GM06990 (cell line): ENCODE measurements at regions not wholly inside any gene's neighbourhood (a gene's known extent, or its start where the extent isn't known, plus 50 kb on each side); places are given as distances from the start of the nearest gene placed in this dataset.

ENCODE experiments used
- DNase-seq: peaks from one replicate; pipeline ENCODE4 v3.0.0-alpha.2; 2011; ENCODE audit not compliant: insufficient read length; ENCODE audit errors: extremely low read depth
- H3K27me3 ChIP-seq: replicated peaks from 2 replicates; pipeline ENCODE4 v1.6.0; 2011; ENCODE audit warnings: low read length; ENCODE audit not compliant: control insufficient read depth, insufficient read depth
- H3K36me3 ChIP-seq: 2 replicates; pipeline ENCODE4 v1.5.1; 2011; ENCODE audit warnings: low read length; ENCODE audit not compliant: control insufficient read depth, insufficient read depth
- H3K4me3 ChIP-seq: replicated peaks from 2 replicates; pipeline ENCODE4 v1.5.1; 2011; ENCODE audit warnings: low read depth, mild to moderate bottlenecking, control low read depth, low read length
- TF ChIP-seq, protein P1 (sequence below): IDR thresholded peaks from 2 replicates; pipeline ENCODE4 v1.5.1; 2011; ENCODE audit warnings: low read length, control low read depth, mild to moderate bottlenecking, inconsistent platforms; ENCODE audit not compliant: insufficient read depth, poor library complexity, severe bottlenecking

DNA sequence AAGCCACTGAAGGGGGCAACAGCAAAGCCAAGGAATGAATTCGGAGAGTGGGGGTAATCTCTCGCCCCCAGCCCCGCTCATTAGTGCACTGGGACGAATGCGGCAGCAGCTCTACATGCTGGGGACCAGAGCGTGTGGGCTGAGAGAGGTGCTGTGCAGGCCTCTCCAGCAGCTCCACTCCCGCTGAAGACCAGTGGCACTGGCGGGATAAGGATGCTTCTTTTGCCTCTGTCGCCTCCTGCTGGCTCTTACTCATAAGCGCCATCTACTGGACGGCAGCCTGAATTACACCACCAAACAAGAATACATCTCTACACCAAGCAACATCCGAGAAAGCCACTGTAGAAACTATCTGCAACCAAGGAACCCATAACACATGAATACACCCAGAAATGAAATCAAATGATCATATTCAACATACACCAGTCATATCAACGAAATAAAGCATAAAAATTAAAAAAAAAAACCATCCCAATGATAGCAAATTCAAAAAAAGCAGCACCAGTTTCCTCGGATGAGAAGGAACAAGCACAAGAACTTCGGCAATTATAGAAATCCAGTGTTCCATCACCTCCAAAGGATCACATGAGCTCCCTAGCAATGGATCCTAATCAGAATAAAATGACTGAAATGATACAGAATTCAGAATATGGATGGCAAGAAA, 79.0 kb upstream of the TMEM168 start:
- TF ChIP-seq, protein P1, sequence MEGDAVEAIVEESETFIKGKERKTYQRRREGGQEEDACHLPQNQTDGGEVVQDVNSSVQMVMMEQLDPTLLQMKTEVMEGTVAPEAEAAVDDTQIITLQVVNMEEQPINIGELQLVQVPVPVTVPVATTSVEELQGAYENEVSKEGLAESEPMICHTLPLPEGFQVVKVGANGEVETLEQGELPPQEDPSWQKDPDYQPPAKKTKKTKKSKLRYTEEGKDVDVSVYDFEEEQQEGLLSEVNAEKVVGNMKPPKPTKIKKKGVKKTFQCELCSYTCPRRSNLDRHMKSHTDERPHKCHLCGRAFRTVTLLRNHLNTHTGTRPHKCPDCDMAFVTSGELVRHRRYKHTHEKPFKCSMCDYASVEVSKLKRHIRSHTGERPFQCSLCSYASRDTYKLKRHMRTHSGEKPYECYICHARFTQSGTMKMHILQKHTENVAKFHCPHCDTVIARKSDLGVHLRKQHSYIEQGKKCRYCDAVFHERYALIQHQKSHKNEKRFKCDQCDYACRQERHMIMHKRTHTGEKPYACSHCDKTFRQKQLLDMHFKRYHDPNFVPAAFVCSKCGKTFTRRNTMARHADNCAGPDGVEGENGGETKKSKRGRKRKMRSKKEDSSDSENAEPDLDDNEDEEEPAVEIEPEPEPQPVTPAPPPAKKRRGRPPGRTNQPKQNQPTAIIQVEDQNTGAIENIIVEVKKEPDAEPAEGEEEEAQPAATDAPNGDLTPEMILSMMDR: peak; percentile 90
- no peaks in the 10 kb centered on the region for H3K36me3 ChIP-seq
- H3K4me3 ChIP-seq: no peak overlapping the region
- DNase-seq: peak; percentile 30
- no peaks in the 10 kb centered on the region for H3K27me3 ChIP-seq

DNA sequence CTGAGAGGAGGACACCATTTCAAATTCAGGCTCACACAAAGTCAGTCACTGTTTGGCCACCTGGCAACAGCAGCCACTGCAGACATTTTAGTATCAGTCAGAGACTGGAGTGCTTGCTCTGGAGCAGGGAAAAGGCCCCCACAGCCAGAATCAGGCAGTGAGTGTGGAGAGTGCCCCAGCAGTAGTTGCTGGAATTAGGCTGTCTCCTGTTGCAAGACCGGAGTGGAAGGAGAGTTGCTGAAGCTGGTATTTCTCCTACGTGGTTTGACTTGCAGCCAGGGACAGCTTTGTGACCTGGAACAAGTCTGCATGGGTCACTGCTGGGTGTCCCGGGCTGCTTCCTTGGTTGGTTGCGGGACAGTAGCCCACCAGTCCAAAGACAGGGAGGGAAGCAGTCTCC, 78.4 kb upstream of the TMEM168 start:
- Histone ChIP-seq H3K27me3 (no peaks in the 10 kb centered on the region), H3K36me3 (no peaks in the 10 kb centered on the region), H3K4me3 (no peak overlapping the region)
- TF ChIP-seq, protein P1: no peak
- DNase-seq: no peak

DNA sequence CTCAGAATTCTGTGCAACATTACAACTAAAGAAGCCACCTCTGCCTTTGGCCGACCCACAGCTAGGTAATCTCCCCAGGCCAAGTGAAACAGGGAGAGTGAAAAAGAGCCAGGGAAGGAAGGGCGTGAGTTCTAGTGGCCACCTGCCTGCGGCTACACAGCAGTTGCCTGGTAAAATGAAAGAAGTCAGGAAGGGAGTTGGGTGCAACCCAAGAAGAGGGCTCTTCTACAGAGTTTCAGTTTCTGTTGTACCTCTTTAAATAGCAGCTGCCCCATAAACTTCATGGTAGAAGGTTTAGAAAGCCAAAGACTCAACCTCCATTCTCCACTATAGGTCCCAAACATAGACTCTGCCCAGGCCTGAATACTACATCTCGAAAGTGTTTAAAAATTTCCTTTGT, 76.2 kb upstream of the TMEM168 start:
- Histone ChIP-seq H3K36me3 (no peaks in the 10 kb centered on the region), H3K27me3 (no peaks in the 10 kb centered on the region), H3K4me3 (no peak overlapping the region; the same call in 1 of the 2 replicates)
- TF ChIP-seq, protein P1: no peak
- DNase-seq: peak; percentile 53

DNA sequence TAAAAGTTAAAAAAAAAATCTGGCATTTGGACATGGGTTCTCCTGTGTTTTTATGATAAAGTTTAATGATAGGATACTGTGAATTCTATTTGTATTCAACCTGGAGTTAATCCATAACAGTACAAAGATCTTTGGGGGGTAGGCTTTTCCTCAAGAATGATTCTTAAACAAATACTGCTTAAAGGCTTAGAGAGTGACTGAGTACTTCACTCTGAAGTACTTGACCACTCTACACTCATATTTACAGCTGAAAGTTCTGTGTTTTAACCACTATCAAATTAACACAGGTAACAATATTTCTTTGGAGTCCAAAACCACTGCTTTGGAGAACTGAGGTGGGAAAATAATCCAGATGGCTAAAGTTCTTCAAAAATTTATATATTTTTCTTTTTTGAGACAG, 74.2 kb upstream of the TMEM168 start:
- TF ChIP-seq, protein P1: no peak
- DNase-seq: no peak
- H3K4me3 ChIP-seq: no peak overlapping the region
- no peaks in the 10 kb centered on the region for H3K27me3 ChIP-seq
- H3K36me3 ChIP-seq: no peaks in the 10 kb centered on the region

DNA sequence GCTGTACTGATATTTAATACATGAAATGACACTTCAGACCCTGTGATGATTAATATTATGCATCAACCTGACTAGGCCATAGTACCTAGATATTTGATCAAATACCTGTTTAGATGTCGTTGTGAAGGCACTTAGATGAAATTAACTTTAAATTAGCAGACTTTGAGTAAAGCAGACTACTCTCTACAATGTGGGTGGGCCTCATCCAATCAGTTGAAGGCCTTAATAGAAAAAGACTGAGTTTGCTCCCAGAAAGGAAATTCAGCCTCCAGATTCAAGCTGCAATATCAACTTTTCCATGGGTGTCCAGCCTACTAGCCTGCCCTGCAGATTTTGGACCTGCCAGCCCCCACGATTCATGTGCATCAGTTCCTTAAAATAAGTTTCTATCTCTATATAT, 68.6 kb upstream of the TMEM168 start:
- TF ChIP-seq, protein P1: no peak
- DNase-seq: no peak
- Histone ChIP-seq H3K4me3 (no peak overlapping the region), H3K36me3 (no peaks in the 10 kb centered on the region), H3K27me3 (no peaks in the 10 kb centered on the region)

DNA sequence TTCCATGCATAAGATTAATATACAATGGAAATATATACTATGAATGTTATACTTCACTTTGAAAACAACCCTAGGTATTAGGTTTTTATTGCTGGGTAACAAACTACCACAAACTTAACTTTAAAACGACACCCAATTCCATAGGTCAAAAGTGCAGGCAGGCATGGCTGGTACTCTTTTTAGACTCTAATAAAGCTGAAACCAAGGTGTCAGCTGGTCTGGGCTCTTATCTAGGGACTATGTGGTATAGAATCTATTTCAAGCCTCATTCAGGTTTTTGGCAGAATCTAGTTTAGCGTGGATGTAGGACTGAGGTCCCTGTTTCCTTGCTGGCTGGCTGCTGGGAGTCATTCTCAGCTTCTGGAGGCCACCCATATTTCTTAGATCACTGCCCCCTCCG, 65.0 kb upstream of the TMEM168 start:
- Histone ChIP-seq H3K36me3 (no peaks in the 10 kb centered on the region), H3K27me3 (no peaks in the 10 kb centered on the region), H3K4me3 (no peak overlapping the region)
- TF ChIP-seq, protein P1: no peak
- no peak for DNase-seq
